H1 (cell line): ENCODE measurements at regions not wholly inside any gene's neighbourhood (a gene's known extent, or its start where the extent isn't known, plus 50 kb on each side); places are given as distances from the start of the nearest gene placed in this dataset.

Experiments
- CTCF ChIA-PET: fragments of 300-600 bp; sonication (Branson Sonifier 250); formaldehyde crosslinking; loops from one replicate; lab custom pipeline; 2021; ENCODE audit not compliant: partially characterized antibody; lab: Charles Lee
- POLR2A ChIA-PET: fragments of 300-600 bp; sonication (Branson Sonifier 250); formaldehyde crosslinking; loops from one replicate; lab custom pipeline; 2021; ENCODE audit warnings: inconsistent platforms; ENCODE audit not compliant: partially characterized antibody; lab: Charles Lee
- DNase-seq, 2 experiments: peaks; one replicate each; pipeline versions ENCODE4 v3.0.0 to v3.0.0-alpha.2; 2010 to 2022; ENCODE audit warnings: low spot score in 2 of 2, low read depth in 1 of 2, mixed read lengths in 1 of 2
- FAIRE-seq: peaks from 2 replicates; lab custom pipeline; 2011; peaks lifted over from hg19 to GRCh38; lab: Jason Lieb, UNC
- H2AFZ ChIP-seq: 2 replicates; pipeline ENCODE4 v1.8.1; 2012; ENCODE audit warnings: low read length, inconsistent platforms
- H2AK5ac ChIP-seq: 2 replicates; pipeline ENCODE4 v1.6.1; 2013; ENCODE audit warnings: low read depth, low read length
- H2BK120ac ChIP-seq: replicated peaks from 2 replicates; pipeline ENCODE3; 2013; ENCODE audit warnings: low read depth, low read length, inconsistent platforms
- H2BK12ac ChIP-seq: 2 replicates; pipeline ENCODE4 v1.6.1; 2013; ENCODE audit warnings: low read depth, low read length
- H2BK15ac ChIP-seq: 2 replicates; pipeline ENCODE4 v1.6.1; 2013; ENCODE audit warnings: low read length
- H2BK20ac ChIP-seq: 2 replicates; pipeline ENCODE4 v1.6.1; 2013; ENCODE audit warnings: low read length
- H2BK5ac ChIP-seq: 2 replicates; pipeline ENCODE4 v1.6.1; 2013; ENCODE audit warnings: low read depth, low read length
- H3K14ac ChIP-seq: 2 replicates; pipeline ENCODE4 v1.6.1; 2013; ENCODE audit warnings: inconsistent platforms; ENCODE audit not compliant: insufficient read length
- H3K18ac ChIP-seq: 2 replicates; pipeline ENCODE4 v1.6.1; 2013; ENCODE audit warnings: low read length; ENCODE audit errors: extremely low read depth
- H3K23ac ChIP-seq: 2 replicates; pipeline ENCODE4 v1.6.1; 2013; ENCODE audit warnings: inconsistent platforms; ENCODE audit not compliant: insufficient read length
- H3K23me2 ChIP-seq: 2 replicates; pipeline ENCODE4 v1.6.1; 2013; ENCODE audit warnings: low read depth, low read length
- H3K27ac ChIP-seq: 2 replicates; pipeline ENCODE4 v1.6.1; 2011; ENCODE audit warnings: low read depth, low read length, inconsistent platforms
- H3K27me3 ChIP-seq, 4 experiments: replicated peaks in 1 of 4; 1 replicate in 1 of 4; 2 replicates in 3 of 4; pipeline versions ENCODE4 v1.6.1 to v1.8.1; 2011 to 2013; ENCODE audit warnings: low read length in 3 of 4, mild to moderate bottlenecking in 3 of 4, inconsistent platforms in 2 of 4, mixed read lengths in 2 of 4, moderate library complexity in 1 of 4; ENCODE audit not compliant: control insufficient read depth in 3 of 4, insufficient read depth in 3 of 4; ENCODE audit errors: extremely low read depth in 1 of 4
- H3K36me3 ChIP-seq, 4 experiments: 2 replicates each; pipeline versions ENCODE4 v1.6.1 to v1.8.1; 2011 to 2013; ENCODE audit warnings: mild to moderate bottlenecking in 4 of 4, low read length in 3 of 4, moderate library complexity in 2 of 4, control low read depth in 1 of 4, inconsistent platforms in 1 of 4; ENCODE audit not compliant: insufficient read depth in 4 of 4, control insufficient read depth in 2 of 4
- H3K4ac ChIP-seq: replicated peaks from 2 replicates; pipeline ENCODE3; 2013; ENCODE audit warnings: low read length, low read depth, mixed read lengths, inconsistent platforms; ENCODE audit not compliant: insufficient read length
- H3K4me1 ChIP-seq, 4 experiments: replicated peaks in 1 of 4; 1 replicate in 1 of 4; 2 replicates in 3 of 4; pipeline versions ENCODE4 v1.6.1 to v1.8.1; 2011 to 2013; ENCODE audit warnings: low read length in 3 of 4, inconsistent platforms in 2 of 4, mixed read lengths in 1 of 4; ENCODE audit not compliant: insufficient read depth in 4 of 4, control insufficient read depth in 3 of 4
- H3K4me2 ChIP-seq, 2 experiments: 2 replicates each; pipeline versions ENCODE4 v1.6.1 to v1.8.1; 2011 to 2013; ENCODE audit warnings: low read depth in 2 of 2, low read length in 2 of 2, control low read depth in 1 of 2, inconsistent platforms in 1 of 2, mild to moderate bottlenecking in 1 of 2; ENCODE audit not compliant: insufficient read depth in 1 of 2
- H3K4me3 ChIP-seq, 4 experiments: fragments of 200-600, 300-600 bp in 1 of 4; sonication (generic), shearing (Covaris generic), sonication (Bioruptor Twin) in 1 of 4; 2 replicates each; pipeline versions ENCODE4 v1.5.1 to v1.8.1; 2011 to 2016; ENCODE audit warnings: low read length in 4 of 4, low read depth in 3 of 4, control low read depth in 2 of 4, inconsistent platforms in 2 of 4, mild to moderate bottlenecking in 2 of 4, mixed read lengths in 1 of 4, moderate library complexity in 1 of 4; ENCODE audit not compliant: insufficient read depth in 2 of 4; ENCODE audit errors: extremely low read depth in 1 of 4
- H3K56ac ChIP-seq: replicated peaks from 2 replicates; pipeline ENCODE3; 2013; ENCODE audit warnings: low read depth, mild to moderate bottlenecking, mixed read lengths, low read length, inconsistent platforms; ENCODE audit not compliant: insufficient read length
- H3K79me1 ChIP-seq: 2 replicates; pipeline ENCODE4 v1.6.1; 2013; ENCODE audit warnings: low read depth, low read length, control low read depth
- H3K79me2 ChIP-seq, 2 experiments: 2 replicates each; pipeline versions ENCODE4 v1.6.1 to v1.8.1; 2012 to 2013; ENCODE audit warnings: low read length in 2 of 2, mild to moderate bottlenecking in 2 of 2, inconsistent platforms in 1 of 2; ENCODE audit not compliant: insufficient read depth in 2 of 2, control insufficient read depth in 1 of 2
- H3K9ac ChIP-seq, 4 experiments: replicated peaks in 1 of 4; 1 replicate in 1 of 4; 2 replicates in 3 of 4; pipeline versions ENCODE4 v1.6.1 to v1.8.1; 2011 to 2013; ENCODE audit warnings: low read depth in 3 of 4, low read length in 3 of 4, control low read depth in 2 of 4, mild to moderate bottlenecking in 2 of 4, moderate library complexity in 2 of 4, inconsistent platforms in 1 of 4; ENCODE audit errors: extremely low read depth in 1 of 4
- H3K9me3 ChIP-seq, 2 experiments: 2 replicates each; pipeline versions ENCODE4 v1.6.1 to v1.8.1; 2012 to 2013; ENCODE audit warnings: mild to moderate bottlenecking in 2 of 2, moderate library complexity in 2 of 2, control low read depth in 1 of 2, inconsistent platforms in 1 of 2, low read depth in 1 of 2, low read length in 1 of 2, mixed read lengths in 1 of 2; ENCODE audit not compliant: insufficient read depth in 2 of 2
- H4K20me1 ChIP-seq, 2 experiments: replicated peaks in 1 of 2; 2 replicates each; pipeline versions ENCODE3 to v1.8.1; 2011 to 2013; ENCODE audit warnings: inconsistent platforms in 2 of 2, low read length in 2 of 2, mild to moderate bottlenecking in 1 of 2; ENCODE audit not compliant: insufficient read depth in 2 of 2, control insufficient read depth in 1 of 2
- H4K5ac ChIP-seq: 2 replicates; pipeline ENCODE4 v1.6.1; 2013; ENCODE audit warnings: low read length, low read depth, mixed read lengths, inconsistent platforms; ENCODE audit not compliant: insufficient read length
- H4K8ac ChIP-seq: 2 replicates; pipeline ENCODE4 v1.8.0; 2013; ENCODE audit warnings: mild to moderate bottlenecking, moderate library complexity, low read length, inconsistent platforms; ENCODE audit not compliant: insufficient read depth; ENCODE audit errors: extremely low read depth
- H4K91ac ChIP-seq: replicated peaks from 2 replicates; pipeline ENCODE3; 2013; ENCODE audit warnings: low read length, mixed read lengths, inconsistent platforms; ENCODE audit not compliant: insufficient read length
- CEBPB ChIP-seq: IDR thresholded peaks from 2 replicates; pipeline ENCODE4 v1.6.1; 2012; ENCODE audit warnings: low read depth, low read length
- CREB1 ChIP-seq: IDR thresholded peaks from 2 replicates; pipeline ENCODE4 v1.6.1; 2012; ENCODE audit warnings: inconsistent platforms
- CTBP2 ChIP-seq: IDR thresholded peaks from 2 replicates; pipeline ENCODE4 v1.7.0; 2011; ENCODE audit warnings: borderline replicate concordance, mild to moderate bottlenecking, moderate library complexity, mixed read lengths, low read length; ENCODE audit not compliant: insufficient read depth, insufficient read length
- GTF2F1 ChIP-seq: IDR thresholded peaks from 2 replicates; pipeline ENCODE4 v1.6.1; 2012; ENCODE audit warnings: low read depth, low read length, improper control_type of control experiment, borderline replicate concordance
- MAFK ChIP-seq: IDR thresholded peaks from 2 replicates; pipeline ENCODE4 v1.6.1; 2012; ENCODE audit warnings: low read depth, mild to moderate bottlenecking, improper control_type of control experiment, low read length
- NRF1 ChIP-seq: IDR thresholded peaks from 2 replicates; pipeline ENCODE4 v1.6.1; 2011; ENCODE audit warnings: mild to moderate bottlenecking, low read depth, low read length, improper control_type of control experiment
- POLR2A ChIP-seq, 2 experiments: IDR thresholded peaks; 1 replicate in 1 of 2; 2 replicates in 1 of 2; pipeline ENCODE4 v1.6.1; 2011; ENCODE audit warnings: low read depth in 2 of 2, low read length in 2 of 2, mild to moderate bottlenecking in 2 of 2; ENCODE audit errors: control extremely low read depth in 1 of 2
- POU5F1 ChIP-seq: IDR thresholded peaks from 2 replicates; pipeline ENCODE4 v1.6.1; 2011; ENCODE audit warnings: low read depth, mild to moderate bottlenecking, low read length, moderate library complexity
- SRF ChIP-seq: IDR thresholded peaks from 2 replicates; pipeline ENCODE4 v1.6.1; 2011; ENCODE audit warnings: mild to moderate bottlenecking, low read depth, low read length, moderate library complexity
- SUZ12 ChIP-seq: fragments of 200-600 bp; sonication (generic); IDR thresholded peaks from 2 replicates; pipeline ENCODE4 v1.6.1; 2012; ENCODE audit warnings: mild to moderate bottlenecking, inconsistent platforms, low read length, moderate library complexity, mixed read lengths
- ZNF274 ChIP-seq: IDR thresholded peaks from 2 replicates; pipeline ENCODE4 v1.7.0; 2012; ENCODE audit warnings: low read length, borderline replicate concordance; ENCODE audit errors: extremely low read depth
- WGBS, 2 experiments: shearing (Covaris generic) in 1 of 2; methylation state at CpG; one replicate each; pipeline versions ENCODE4 v1.1.6 to v1.1.7; 2013 to 2015; ENCODE audit warnings: low lambda C conversion rate in 2 of 2, mixed read lengths in 2 of 2, inconsistent platforms in 1 of 2, low coverage in 1 of 2, missing lambda C conversion rate in 1 of 2; ENCODE audit not compliant: insufficient replicate concordance in 2 of 2, insufficient coverage in 1 of 2, insufficient read length in 1 of 2; ENCODE audit errors: extremely low coverage in 1 of 2, missing lambda C conversion rate in 1 of 2; 5-methylcytosine and 5-hydroxymethylcytosine counted together

GRCh38 chr2:129345540-129345939 lies 633.9 kb upstream of the RAB6C start:
- Histone ChIP-seq H2BK12ac (no peak overlapping the region), H3K23ac (no peak overlapping the region), H3K9me3 (peaks cover 0 to 3% of the 10 kb centered on the region in 2 experiments; a peak in 1 of 4 replicates), H2AFZ (no peak overlapping the region), H2BK15ac (no peak overlapping the region), H3K27me3 (no peaks in the 10 kb centered on the region), H4K20me1 (no peaks in the 10 kb centered on the region), H3K36me3 (no peaks in the 10 kb centered on the region), H4K5ac (no peak overlapping the region), H3K27ac (no peak overlapping the region), H2AK5ac (no peak overlapping the region), H2BK5ac (no peak overlapping the region), H3K4ac (no peak overlapping the region), H2BK120ac (no peak overlapping the region), H3K79me2 (no peaks in the 10 kb centered on the region), H4K8ac (no peak overlapping the region), H3K23me2 (no peaks in the 10 kb centered on the region), H4K91ac (no peak overlapping the region), H3K14ac (no peak overlapping the region), H3K56ac (no peak overlapping the region), H3K18ac (no peak overlapping the region), H3K4me1 (no peaks in the 10 kb centered on the region), H3K9ac (no peak overlapping the region), H3K4me2 (no peak overlapping the region), H3K4me3 (no peak overlapping the region), H3K79me1 (no peaks in the 10 kb centered on the region), H2BK20ac (no peak overlapping the region)
- FAIRE-seq: no peak
- ChIA-PET CTCF (no interaction called here), POLR2A (no interaction called here)
- DNase-seq: no peak
- WGBS, 2 experiments: 88% methylated on average over 1 of the region's 1 CpG; no CpG with 5 or more reads in 1 of the 2 experiments
- TF ChIP-seq GTF2F1 (no peak), NRF1 (no peak), CREB1 (no peak), ZNF274 (no peak), SUZ12 (no peak), POU5F1 (no peak), MAFK (no peak), SRF (no peak), CEBPB (no peak), CTBP2 (no peak), POLR2A (IDR thresholded peaks at IDR 0.05; ENCODE audit: control extremely low read depth in 1 of 2, low read depth in 2 of 2, low read length in 2 of 2) (no peak)
